ENCODE measurements at regions not wholly inside any gene's neighbourhood (a gene's known extent, or its start where the extent isn't known, plus 50 kb on each side); places are given as distances from the start of the nearest gene placed in this dataset.

DNA sequence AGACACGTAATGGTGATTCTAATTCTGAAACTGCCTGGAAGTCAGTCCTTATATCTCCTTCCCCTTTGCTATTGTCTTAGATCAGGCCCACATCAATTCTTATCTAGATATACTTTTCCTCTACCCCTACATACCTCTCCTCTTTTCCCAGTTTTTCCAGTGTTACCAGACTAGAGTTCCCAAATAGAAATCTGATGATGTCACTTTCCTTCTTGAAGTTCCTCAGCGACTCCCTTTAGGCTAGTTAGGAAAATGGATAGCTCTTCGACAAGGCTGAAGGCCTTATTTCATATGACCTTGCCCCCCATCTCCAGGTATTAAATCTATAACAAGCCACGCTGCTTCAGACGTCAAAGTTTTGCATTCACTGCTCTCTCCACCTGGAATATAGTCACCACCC, 201.1 kb upstream of the ATP2B1 start:
- TF ChIP-seq, protein P1, sequence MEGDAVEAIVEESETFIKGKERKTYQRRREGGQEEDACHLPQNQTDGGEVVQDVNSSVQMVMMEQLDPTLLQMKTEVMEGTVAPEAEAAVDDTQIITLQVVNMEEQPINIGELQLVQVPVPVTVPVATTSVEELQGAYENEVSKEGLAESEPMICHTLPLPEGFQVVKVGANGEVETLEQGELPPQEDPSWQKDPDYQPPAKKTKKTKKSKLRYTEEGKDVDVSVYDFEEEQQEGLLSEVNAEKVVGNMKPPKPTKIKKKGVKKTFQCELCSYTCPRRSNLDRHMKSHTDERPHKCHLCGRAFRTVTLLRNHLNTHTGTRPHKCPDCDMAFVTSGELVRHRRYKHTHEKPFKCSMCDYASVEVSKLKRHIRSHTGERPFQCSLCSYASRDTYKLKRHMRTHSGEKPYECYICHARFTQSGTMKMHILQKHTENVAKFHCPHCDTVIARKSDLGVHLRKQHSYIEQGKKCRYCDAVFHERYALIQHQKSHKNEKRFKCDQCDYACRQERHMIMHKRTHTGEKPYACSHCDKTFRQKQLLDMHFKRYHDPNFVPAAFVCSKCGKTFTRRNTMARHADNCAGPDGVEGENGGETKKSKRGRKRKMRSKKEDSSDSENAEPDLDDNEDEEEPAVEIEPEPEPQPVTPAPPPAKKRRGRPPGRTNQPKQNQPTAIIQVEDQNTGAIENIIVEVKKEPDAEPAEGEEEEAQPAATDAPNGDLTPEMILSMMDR (IDR thresholded peaks at IDR 0.05; ENCODE audit: low read depth, low read length): no peak
- Histone ChIP-seq H3K4me3 (ENCODE audit: low read depth, low read length) (no peak overlapping the region), H3K36me3 (no peaks in the 10 kb centered on the region), H3K27ac (no peak overlapping the region), H3K27me3 (ENCODE audit: insufficient read depth, low read depth, severe bottlenecking) (no peaks in the 10 kb centered on the region), H3K9me3 (ENCODE audit: severe bottlenecking) (peaks cover 4% of the 10 kb centered on the region)
- no peak for DNase-seq

DNA sequence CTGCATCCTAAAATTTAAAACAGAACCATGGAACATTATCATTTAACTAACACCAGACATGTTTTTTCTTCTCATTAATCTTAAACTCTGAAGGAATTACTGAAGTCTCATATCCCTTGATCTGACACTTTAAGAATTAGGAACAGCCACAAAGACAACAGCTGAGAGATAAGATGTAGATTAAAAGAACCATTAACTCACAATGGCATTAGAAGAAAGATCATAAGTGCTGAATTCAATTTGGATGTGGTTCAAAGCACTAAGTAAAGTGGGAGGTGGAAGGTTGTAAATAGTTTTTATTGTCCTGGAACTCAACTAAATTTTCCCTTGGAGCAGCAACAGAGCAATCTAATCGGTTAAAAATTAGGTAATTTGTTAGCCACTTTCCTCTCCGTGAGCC, 199.0 kb upstream of the ATP2B1 start:
- DNase-seq: no peak
- H3K27me3 ChIP-seq (ENCODE audit: insufficient read depth, low read depth, severe bottlenecking): no peaks in the 10 kb centered on the region
- no peaks in the 10 kb centered on the region for H3K36me3 ChIP-seq
- H3K27ac ChIP-seq: no peak overlapping the region
- no peak overlapping the region for H3K4me3 ChIP-seq (ENCODE audit: low read depth, low read length)
- peaks cover 3% of the 10 kb centered on the region for H3K9me3 ChIP-seq (ENCODE audit: severe bottlenecking)
- TF ChIP-seq, protein P1 (IDR thresholded peaks at IDR 0.05; ENCODE audit: low read depth, low read length): no peak

DNA sequence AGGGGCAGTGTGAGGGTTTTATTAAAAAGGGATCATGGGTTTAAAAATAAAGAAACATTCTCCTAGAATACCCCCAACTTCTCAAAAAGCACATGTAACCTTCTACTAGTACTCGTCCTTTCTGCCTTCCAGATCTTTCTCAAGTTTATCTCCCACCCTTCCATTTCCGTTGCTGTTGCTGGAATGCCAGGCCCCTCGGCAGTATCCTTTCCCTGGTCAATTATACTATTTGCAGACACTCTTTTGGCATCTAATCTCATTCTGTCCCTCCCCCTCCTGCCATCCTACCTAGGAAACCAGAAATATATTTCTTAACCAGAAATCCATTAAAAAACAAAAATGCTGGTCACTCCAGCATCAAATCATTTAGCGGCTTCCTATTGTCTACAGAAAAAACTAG, 198.2 kb upstream of the ATP2B1 start:
- H3K9me3 ChIP-seq (ENCODE audit: severe bottlenecking): no peaks in the 10 kb centered on the region
- no peak for DNase-seq
- TF ChIP-seq, protein P1 (IDR thresholded peaks at IDR 0.05; ENCODE audit: low read depth, low read length): no peak
- no peaks in the 10 kb centered on the region for H3K36me3 ChIP-seq
- H3K4me3 ChIP-seq (ENCODE audit: low read depth, low read length): no peak overlapping the region
- no peaks in the 10 kb centered on the region for H3K27me3 ChIP-seq (ENCODE audit: insufficient read depth, low read depth, severe bottlenecking)
- H3K27ac ChIP-seq: no peak overlapping the region

DNA sequence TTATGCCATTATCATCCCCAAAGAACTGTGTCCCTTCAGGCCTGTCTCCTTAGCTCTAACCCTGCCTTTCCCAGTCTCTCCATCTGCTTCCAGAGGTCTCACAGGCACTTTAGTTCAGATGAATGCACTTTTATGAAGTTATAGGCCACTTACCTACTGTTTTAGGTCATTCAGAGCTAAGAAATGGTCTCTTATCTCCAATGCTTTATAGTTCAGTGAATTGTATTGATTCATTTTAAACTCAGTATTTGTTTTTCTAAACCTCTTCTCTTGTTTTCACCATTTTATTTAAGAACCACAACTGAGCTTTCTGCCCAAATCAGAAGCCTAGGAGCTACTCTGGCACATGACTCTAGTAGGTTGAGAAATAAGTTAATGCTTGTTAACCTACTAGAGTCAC, 197.5 kb upstream of the ATP2B1 start:
- Histone ChIP-seq H3K36me3 (no peaks in the 10 kb centered on the region), H3K9me3 (ENCODE audit: severe bottlenecking) (no peaks in the 10 kb centered on the region), H3K4me3 (ENCODE audit: low read depth, low read length) (no peak overlapping the region), H3K27ac (no peak overlapping the region), H3K27me3 (ENCODE audit: insufficient read depth, low read depth, severe bottlenecking) (no peaks in the 10 kb centered on the region)
- TF ChIP-seq, protein P1 (IDR thresholded peaks at IDR 0.05; ENCODE audit: low read depth, low read length): no peak
- DNase-seq: no peak

DNA sequence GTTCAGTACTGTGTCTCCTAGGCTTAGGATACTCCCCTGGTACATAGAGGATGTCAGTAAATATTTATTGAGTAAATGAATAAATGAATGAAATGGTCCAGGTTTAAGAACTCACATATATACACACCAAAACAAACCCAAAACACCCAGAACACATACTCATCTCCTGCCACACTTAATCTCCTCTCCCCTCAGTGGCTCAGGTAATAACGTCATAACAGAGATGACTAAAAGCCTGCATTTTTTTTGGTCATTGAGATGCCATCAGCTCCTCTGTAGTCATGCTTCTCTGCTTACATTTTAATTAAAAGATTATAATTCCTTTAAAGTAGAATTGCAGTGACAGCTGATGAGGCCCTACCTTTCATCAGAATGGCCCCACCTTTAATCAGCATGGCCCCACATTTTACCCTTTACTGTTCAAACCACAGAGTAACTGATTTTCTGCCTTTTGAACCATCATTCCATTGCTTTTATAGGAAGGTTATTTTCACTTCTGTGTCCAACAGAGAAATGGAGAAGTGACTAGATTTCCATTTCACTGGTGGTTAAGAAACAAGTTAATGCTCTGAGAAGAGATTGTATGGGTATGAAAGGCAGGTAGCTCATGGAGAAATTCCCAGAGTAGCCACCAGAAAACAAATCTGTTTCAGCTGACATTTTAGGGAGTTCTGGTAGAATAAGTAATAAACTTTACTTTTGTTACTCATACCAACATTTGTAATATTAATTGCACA, 193.4 kb upstream of the ATP2B1 start:
- TF ChIP-seq, protein P1 (IDR thresholded peaks at IDR 0.05; ENCODE audit: low read depth, low read length): no peak
- Histone ChIP-seq H3K27ac (no peak overlapping the region), H3K9me3 (ENCODE audit: severe bottlenecking) (no peaks in the 10 kb centered on the region), H3K36me3 (no peaks in the 10 kb centered on the region), H3K27me3 (ENCODE audit: insufficient read depth, low read depth, severe bottlenecking) (no peaks in the 10 kb centered on the region), H3K4me3 (ENCODE audit: low read depth, low read length) (no peak overlapping the region)
- no peak for DNase-seq

DNA sequence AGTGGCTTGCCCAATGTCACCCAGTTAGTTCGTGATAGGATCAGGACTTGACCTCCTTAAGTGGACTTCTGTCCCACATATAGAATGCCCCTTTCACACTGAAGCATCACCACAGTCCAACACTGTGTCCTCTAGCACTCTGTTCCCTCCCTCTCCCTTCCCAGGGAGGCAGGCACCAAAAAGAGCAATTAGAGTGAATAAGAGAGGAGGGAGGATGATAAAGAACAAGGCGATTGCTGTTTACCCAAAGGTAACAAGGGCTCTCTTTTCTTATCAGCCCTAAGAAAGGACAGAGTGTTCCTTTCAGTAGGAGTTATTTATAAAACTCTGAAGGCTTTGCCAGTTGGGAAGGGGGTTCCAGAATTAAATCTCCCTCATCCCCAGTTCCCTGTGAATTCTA, 192.7 kb upstream of the ATP2B1 start:
- DNase-seq: no peak
- Histone ChIP-seq H3K27ac (no peak overlapping the region), H3K36me3 (no peaks in the 10 kb centered on the region), H3K27me3 (ENCODE audit: insufficient read depth, low read depth, severe bottlenecking) (no peaks in the 10 kb centered on the region), H3K9me3 (ENCODE audit: severe bottlenecking) (no peaks in the 10 kb centered on the region), H3K4me3 (ENCODE audit: low read depth, low read length) (no peak overlapping the region)
- TF ChIP-seq, protein P1 (IDR thresholded peaks at IDR 0.05; ENCODE audit: low read depth, low read length): no peak
